NCI-H1105 treated with DMSO at 0.1 percent for 48 hours (cell line): ENCODE measurements at regions not wholly inside any gene's neighbourhood (a gene's known extent, or its start where the extent isn't known, plus 50 kb on each side); places are given as distances from the start of the nearest gene placed in this dataset.
"Not testable (repeated sequence)": the region's sequence is repeated elsewhere in the genome, so short reads cannot be mapped to it uniquely, and the experiment has no call there.

Experiments used
- DNase-seq: peaks from one replicate; lab custom pipeline; 2025; lab: John Stamatoyannopoulos, UW

DNA sequence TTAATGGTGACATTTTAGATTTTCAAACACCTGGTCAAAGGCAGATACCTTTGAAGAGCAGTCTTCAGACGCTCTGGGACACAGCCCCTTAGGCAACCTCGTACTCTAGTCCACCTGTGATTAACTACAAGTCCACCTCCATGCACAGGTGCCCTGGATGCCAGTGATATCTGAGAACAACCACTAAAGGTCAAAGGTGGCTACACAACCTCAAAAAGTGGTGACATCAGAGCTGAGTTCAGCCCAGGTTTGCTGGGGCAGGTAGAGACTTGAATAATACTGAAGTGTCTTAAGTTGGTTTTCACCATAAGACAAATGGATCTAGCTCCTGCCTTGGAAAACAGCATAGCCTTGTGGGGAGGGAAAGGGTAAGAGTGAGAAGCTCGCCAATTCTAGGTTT is 143.4 kb upstream of the ADO start:
- DNase-seq, result no peak

DNA sequence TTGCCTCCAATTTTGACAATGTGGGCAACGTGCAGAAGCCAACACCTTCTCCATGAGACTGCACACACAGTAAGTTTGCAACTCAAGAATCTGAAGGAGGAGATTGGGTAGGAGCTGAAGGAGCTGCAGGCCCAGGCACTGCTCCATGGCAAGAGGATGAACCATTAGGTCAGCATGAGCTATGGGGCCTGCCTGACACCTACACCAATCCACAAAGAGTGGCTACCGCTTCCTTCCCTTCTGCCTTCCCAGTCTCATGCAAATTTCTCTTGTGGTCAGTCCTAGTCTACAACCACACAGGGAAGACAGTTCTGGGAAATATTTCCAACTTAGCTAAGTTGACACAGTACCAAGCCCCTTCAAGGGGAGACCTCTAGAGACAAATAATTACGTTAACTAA is 142.0 kb upstream of the ADO start:
- no peak for DNase-seq

- DNase-seq, result no peak
These were observed 138.7 kb upstream of the ADO start for GRCh38 chr10:62665771-62666170.

GRCh38 chr10:62666275-62666674 is 138.2 kb upstream of the ADO start:
- DNase-seq, result no peak

DNA sequence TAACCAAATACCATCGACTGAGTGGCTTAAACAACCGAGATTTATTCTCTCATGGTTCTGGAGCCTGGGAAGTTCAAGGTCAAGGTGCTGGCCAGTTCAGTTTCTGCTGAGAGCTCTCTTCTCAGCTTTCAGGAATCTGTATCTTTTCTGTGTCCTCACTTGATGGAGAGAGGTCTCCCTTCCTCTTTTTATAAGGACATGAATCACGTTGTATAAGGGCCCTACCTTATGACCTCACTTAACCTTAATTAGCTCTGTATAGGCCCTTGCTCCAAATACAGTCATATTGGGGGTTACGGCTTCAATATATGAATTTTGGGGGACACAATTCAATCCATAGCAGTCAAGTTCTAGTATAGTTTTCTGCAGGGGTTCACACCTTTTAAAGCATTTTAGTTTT is 135.2 kb upstream of the ADO start:
- no peak for DNase-seq

DNA sequence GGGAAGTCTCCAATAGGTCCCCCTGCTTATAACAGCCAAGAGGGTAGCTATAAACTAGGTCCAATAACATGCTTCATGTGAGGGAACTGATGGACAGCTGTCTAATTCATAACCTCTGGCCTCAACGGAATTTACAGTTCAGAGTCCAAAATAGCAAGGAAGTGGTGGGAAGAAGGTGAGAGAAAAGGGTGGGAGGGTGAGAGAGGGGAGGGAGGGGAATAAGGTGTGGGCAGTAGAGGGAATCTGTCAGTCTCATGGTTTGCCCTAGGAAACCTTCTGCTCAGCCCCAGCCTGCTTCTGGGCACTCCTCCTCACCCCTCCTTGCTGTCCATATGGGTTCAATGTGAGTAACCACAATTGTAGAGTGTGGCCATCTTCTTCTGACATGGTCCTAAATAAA is 133.4 kb upstream of the ADO start:
- DNase-seq, result no peak

DNA sequence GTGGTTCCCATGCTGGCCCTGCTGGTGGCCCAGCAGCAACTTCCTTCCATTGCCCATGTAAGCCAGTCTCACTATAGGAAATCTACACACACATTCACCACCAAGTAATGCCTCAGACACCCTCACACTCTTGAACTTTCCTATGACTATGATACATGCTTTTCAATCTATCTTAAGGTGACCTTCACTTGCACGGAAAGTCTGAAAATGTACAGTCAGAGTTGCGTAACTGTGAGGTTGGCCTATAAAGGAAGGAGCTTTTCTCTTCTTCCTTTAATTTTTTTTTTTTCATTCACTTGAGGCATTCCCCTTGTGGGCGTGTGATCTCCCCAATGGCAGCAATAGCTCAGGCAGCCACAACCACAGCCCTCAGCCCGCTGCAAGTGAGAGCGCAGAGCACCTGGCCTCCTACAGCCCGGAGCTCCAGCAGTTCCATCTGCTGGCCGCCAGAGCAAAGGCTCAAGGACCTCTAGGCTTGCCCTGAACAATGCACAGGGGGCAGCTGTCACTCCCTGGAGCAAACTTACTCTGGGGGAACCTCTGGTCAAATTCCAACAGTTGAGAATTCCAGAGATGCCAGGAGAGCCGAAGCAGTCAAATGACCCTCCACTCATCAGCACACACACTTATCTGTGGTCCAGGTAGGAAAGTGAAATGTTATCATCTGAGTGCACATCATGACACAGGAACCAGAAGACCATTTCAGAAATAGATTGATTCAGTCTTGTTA is 123.1 kb upstream of the ADO start:
- no peak for DNase-seq

GRCh38 chr10:62684911-62685310 is 119.6 kb upstream of the ADO start:
- no peak for DNase-seq

DNA sequence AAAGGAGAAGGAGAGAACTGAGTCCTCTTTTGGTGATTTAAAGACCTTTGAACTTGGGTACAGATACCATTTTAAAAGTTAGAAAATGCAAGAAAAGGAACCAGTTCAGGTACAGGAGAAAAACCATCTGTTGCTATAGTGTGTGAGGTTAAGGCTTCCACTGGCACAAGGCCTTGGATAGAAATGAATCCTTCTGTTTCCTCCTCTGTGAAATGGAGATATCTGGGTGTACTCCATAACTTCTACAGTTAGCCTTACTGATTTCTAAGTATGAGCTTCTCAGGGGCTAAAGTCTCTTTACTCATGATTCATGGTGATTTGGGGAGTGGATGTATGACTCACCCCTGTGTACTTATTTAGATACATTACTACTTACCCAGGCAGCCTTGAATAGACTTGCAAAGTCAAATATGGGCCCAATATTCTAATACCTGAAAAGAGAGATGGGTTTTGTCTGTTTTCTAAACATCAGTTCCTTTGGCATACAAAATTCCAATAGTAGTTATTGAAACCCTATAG is 117.2 kb upstream of the ADO start:
- DNase-seq, result no peak

GRCh38 chr10:62688971-62689700 is 115.4 kb upstream of the ADO start:
- no peak for DNase-seq

DNA sequence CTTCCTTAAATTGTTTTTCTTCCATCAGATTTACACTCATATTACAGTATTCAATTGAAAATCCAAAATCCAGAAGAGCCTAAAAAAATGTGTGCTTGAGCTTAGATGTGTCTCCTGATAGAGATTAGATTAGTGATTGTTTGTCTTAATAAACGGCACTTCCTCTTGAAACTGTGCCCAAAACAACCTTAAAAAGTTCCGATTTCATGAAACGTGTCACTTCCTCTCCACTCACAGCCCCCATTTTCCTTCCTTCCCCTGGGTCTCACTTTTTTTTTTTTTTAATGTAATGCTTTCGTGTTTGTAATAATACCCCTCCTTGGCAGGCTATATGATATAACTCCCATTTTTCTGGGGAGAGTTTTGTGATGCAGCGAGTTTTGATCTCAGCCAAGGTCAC is 114.8 kb upstream of the ADO start:
- no peak for DNase-seq

DNA sequence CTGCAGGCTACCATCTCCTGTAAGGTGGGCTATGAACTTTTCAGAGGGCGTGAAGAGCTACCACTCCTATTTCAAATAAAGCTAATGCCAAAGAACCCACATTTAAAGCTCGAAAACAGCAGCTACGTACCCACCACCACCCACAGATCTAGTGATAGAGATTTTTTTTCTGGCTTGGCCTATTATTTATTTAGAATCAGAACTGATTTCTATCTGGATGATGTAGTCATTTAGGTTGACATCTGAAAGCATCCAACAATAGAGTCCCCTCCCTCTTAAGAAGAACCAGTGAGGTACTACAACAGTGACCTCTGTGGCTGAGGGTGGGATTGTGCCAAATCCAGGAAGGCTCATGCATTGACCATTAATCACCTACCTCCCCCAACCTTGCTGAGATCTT is 113.8 kb upstream of the ADO start:
- no peak for DNase-seq

DNA sequence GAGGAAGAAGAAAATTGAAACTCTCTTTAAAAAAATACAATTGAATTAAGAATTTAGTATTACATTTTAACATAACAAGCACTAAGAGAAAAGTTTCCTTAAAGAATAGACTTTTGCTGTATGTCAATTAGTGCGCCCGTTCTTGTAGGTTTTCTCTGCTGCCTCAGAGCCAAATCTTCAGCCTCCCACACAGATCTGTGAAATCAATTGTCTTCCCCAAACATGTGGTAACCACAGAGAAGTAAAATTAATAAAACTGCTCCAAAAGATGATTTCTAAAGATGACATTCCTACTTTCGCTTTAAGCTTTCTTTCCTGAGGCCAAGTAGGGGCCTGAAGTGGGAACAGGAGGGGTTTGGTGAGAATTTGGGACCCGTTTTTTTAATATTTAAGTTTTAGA is 113.2 kb upstream of the ADO start:
- no peak for DNase-seq

DNA sequence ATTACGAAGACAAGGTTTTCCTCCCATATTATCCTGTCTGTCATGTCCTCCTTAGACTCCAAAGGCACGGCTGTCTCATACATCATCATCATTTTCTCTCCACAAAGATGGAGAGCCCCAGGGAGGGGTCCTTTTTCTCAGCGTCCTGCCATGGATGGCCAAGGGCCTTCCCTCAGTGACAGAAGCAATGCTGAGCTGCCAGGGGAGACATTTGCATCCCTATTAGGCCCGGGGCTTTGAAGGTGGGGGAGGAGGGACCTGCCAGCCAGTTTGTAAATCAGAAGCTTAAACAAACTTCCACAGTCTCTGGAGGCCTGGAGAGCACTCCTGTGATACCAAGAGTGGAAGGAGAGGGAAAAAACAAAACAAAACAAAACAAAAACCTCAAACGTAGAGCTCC is 112.4 kb upstream of the ADO start:
- no peak for DNase-seq

DNA sequence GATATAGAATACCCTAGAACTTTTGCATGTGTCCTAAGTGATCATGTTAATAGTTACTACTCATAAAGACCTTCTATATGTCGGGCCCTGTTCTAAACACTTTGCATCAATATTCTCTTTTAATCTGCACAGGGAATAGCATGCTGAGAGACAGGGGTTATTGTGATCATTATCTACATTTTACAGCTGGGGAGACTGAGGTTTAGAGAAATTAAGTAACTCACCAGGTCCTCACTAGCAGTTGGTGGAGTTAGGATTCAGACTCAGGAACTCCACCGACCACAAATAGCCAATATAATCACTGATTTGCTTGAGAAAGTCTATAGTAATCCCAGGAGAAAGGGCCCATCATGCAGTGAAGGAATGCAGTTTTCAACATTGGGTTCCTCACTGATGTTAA is 111.2 kb upstream of the ADO start:
- DNase-seq, result no peak

DNA sequence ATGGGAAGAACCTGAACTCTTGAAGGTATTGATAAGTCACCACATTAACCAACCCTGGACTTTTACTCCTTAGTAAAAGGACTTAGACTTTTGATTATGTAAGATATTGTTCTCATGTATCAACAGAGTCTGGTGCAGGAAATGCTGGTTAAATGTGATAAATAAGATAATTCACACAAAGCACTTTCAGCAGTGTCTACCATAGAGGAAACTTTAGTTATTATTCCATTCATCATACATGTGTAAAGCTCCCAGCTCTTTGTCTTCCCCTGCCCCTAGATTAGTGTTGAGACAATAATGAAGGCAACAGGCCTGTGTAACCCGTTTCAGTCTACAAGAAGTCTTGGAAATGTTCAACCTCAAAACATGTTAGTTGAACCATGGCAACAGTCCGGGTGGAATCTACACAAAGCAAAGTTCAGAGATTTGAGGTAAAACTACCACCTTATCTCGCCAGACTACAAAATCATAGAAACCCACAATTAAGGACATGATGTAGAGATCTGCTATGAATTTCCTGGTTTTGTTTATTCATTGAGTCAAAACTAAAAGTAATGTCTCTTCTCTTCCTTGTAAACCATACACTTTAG is 109.9 kb upstream of the ADO start:
- no peak for DNase-seq

DNA sequence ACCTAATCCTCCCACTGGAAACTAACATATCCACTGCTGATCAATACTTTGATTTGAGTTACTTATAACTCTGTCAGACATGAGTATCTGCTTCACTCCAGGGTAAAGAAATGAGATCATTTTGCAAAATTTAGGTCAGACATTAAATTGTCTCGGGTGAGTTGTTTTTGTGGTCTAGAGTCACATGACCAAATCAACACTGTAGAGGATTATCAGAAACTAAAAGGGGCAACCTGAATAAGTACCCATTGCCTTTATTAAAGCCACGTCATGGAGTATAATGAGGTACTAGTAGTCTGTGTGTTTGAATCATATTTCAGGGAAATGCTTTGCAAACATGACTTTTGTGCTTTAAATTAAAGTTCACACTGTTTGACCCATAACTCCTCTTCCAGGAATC is 107.7 kb upstream of the ADO start:
- DNase-seq, result no peak

DNA sequence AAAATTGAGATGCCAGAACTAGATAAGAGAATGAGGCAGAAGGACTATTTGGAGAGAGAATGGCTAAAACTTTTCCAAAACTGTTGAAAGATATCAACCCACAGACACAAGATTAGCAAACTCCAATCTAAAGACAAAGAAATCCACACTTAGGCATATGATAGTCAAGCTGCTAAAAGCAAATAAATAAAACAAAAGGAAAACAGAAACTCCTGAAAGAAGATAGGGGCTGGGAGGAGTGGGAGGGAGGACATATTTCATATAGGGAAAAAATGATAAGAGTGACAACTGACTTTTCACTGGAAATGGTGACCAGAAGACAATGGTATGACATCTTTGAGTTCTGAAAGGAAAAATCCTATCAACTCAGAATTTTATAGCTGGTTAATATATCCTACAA is 105.4 kb upstream of the ADO start:
- no peak for DNase-seq

DNA sequence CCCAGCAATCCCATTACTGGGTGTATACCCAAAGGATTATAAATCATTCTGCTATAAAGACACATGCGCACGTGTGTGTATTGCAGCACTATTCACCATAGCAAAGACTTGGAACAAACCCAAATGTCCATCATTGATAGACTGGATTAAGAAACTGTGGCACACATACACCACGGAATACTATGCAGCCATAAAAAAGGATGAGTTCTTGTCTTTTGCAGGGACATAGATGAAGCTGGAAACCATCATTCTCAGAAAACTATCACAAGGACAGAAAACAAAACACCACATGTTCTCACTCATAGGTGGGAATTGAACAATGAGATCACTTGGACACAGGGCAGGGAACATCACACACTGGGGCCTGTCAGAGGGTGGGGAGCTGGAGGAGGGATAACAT is 100.4 kb upstream of the ADO start:
- not testable (repeated sequence) for DNase-seq

- DNase-seq, result no peak
These were observed 98.7 kb upstream of the ADO start for GRCh38 chr10:62705789-62706188.

- no peak for DNase-seq
These were observed 96.7 kb upstream of the ADO start for GRCh38 chr10:62707810-62708209.

GRCh38 chr10:62708569-62708968 is 96.0 kb upstream of the ADO start:
- no peak for DNase-seq

GRCh38 chr10:62709200-62709599 is 95.3 kb upstream of the ADO start:
- no peak for DNase-seq
